B cell (primary cell): ENCODE measurements at regions not wholly inside any gene's neighbourhood (a gene's known extent, or its start where the extent isn't known, plus 50 kb on each side); places are given as distances from the start of the nearest gene placed in this dataset.

Experiments used
- ATAC-seq: fragments of 200-7000 bp; cut with Tn5 transposase; one replicate; pipeline ENCODE4 v1.10.0; 2021; ENCODE audit warnings: low read depth, mild to moderate bottlenecking, moderate number of reproducible peaks, moderate library complexity
- CTCF ChIA-PET: fragments of 350-600 bp; sonication (Branson Sonifier 250); formaldehyde crosslinking; loops from one replicate; lab custom pipeline; 2021; ENCODE audit warnings: antibody characterized with exemption, inconsistent platforms; lab: Charles Lee
- POLR2A ChIA-PET: fragments of 350-600 bp; sonication (Branson Sonifier 250); formaldehyde crosslinking; loops from one replicate; lab custom pipeline; 2021; ENCODE audit warnings: antibody characterized with exemption; lab: Charles Lee
- DNase-seq: peaks from one replicate; pipeline ENCODE4 v3.0.0; 2013
- H2AFZ ChIP-seq: 2 replicates; pipeline ENCODE4 v1.6.1; 2012; ENCODE audit warnings: mild to moderate bottlenecking, low read depth, low read length; ENCODE audit not compliant: insufficient read depth, poor library complexity, severe bottlenecking
- H3K27ac ChIP-seq, 2 donors: 1 replicate in 1 of 2; 2 replicates in 1 of 2; pipeline ENCODE4 v1.5.1; 2012 to 2013; ENCODE audit warnings: low read length in 2 of 2, mild to moderate bottlenecking in 2 of 2, moderate library complexity in 1 of 2
- H3K27me3 ChIP-seq, 4 experiments: fragments of 200-600 bp in 1 of 4; sonication (generic) in 1 of 4; replicated peaks in 1 of 4; 1 replicate in 2 of 4; 2 replicates in 2 of 4; pipeline versions ENCODE4 v1.6.1 to v1.7.0; 2013 to 2016; ENCODE audit warnings: low read length in 3 of 4, mild to moderate bottlenecking in 2 of 4, mixed read lengths in 1 of 4, moderate library complexity in 1 of 4; ENCODE audit not compliant: insufficient read depth in 4 of 4, control insufficient read depth in 3 of 4; ENCODE audit errors: control extremely low read depth in 1 of 4
- H3K36me3 ChIP-seq, 2 experiments: replicated peaks in 1 of 2; 1 replicate in 1 of 2; 2 replicates in 1 of 2; pipeline versions ENCODE4 v1.6.1 to v1.7.1; 2013; ENCODE audit warnings: low read length in 1 of 2; ENCODE audit not compliant: insufficient read depth in 2 of 2, control insufficient read depth in 1 of 2; ENCODE audit errors: control extremely low read depth in 1 of 2, extremely low read depth in 1 of 2
- H3K4me1 ChIP-seq, 2 donors: fragments of 200-600 bp in 1 of 2; sonication (generic) in 1 of 2; 1 replicate in 1 of 2; 2 replicates in 1 of 2; pipeline versions ENCODE4 v1.5.1 to v1.6.1; 2013 to 2017; ENCODE audit warnings: low read length in 2 of 2; ENCODE audit not compliant: control insufficient read depth in 2 of 2, insufficient read depth in 2 of 2
- H3K4me2 ChIP-seq: replicated peaks from 2 replicates; pipeline ENCODE3; 2012; ENCODE audit warnings: mild to moderate bottlenecking, low read depth, low read length; ENCODE audit not compliant: poor library complexity, severe bottlenecking
- H3K4me3 ChIP-seq, 5 experiments: fragments of 200-600 bp in 1 of 5; sonication (generic) in 1 of 5; 1 replicate in 3 of 5; 2 replicates in 2 of 5; pipeline versions ENCODE4 v1.5.1 to v1.7.0; 2011 to 2016; ENCODE audit warnings: low read length in 4 of 5, mild to moderate bottlenecking in 4 of 5, low read depth in 2 of 5, control low read depth in 1 of 5, moderate library complexity in 1 of 5; ENCODE audit not compliant: insufficient read depth in 1 of 5; ENCODE audit errors: control extremely low read depth in 1 of 5, extremely low read depth in 1 of 5
- H3K79me2 ChIP-seq: fragments of 200-600 bp; sonication (generic); one replicate; pipeline ENCODE4 v1.6.0; 2016; ENCODE audit warnings: low read length; ENCODE audit not compliant: control insufficient read depth, insufficient read depth
- H3K9ac ChIP-seq: fragments of 200-600 bp; sonication (generic); 2 replicates; pipeline ENCODE4 v1.6.1; 2017; ENCODE audit warnings: mild to moderate bottlenecking, low read length, moderate library complexity
- H3K9me3 ChIP-seq, 3 donors: one replicate each; pipeline versions ENCODE4 v1.6.1 to v1.7.1; 2013; ENCODE audit warnings: low read length in 2 of 3; ENCODE audit not compliant: control insufficient read depth in 2 of 3, insufficient read depth in 1 of 3; ENCODE audit errors: control extremely low read depth in 1 of 3
- H4K20me1 ChIP-seq: 2 replicates; pipeline ENCODE4 v1.6.0; 2012; ENCODE audit warnings: mild to moderate bottlenecking, low read length; ENCODE audit not compliant: insufficient read depth, control insufficient read depth, poor library complexity, severe bottlenecking
- H3K27ac Mint-ChIP-seq: one replicate; pipeline ENCODE4 v1.8.0; 2021; ENCODE audit warnings: mixed read lengths
- H3K27me3 Mint-ChIP-seq: one replicate; pipeline ENCODE4 v1.8.0; 2021; ENCODE audit warnings: mixed read lengths
- H3K4me1 Mint-ChIP-seq: one replicate; pipeline ENCODE4 v1.8.0; 2021; ENCODE audit warnings: mixed read lengths
- H3K4me3 Mint-ChIP-seq: one replicate; pipeline ENCODE4 v1.8.0; 2021; ENCODE audit warnings: mixed read lengths
- H3K9me3 Mint-ChIP-seq: one replicate; pipeline ENCODE4 v1.8.0; 2022; ENCODE audit warnings: mixed read lengths; ENCODE audit not compliant: insufficient read depth
- CTCF ChIP-seq: fragments of 200-600 bp; IDR thresholded peaks from one replicate; pipeline ENCODE4 v1.8.0; 2022; ENCODE audit warnings: antibody characterized with exemption, mild to moderate bottlenecking
- EZH2 ChIP-seq: IDR thresholded peaks from 2 replicates; pipeline ENCODE4 v1.6.1; 2012; ENCODE audit warnings: borderline replicate concordance, low read depth, mild to moderate bottlenecking, moderate library complexity, low read length; ENCODE audit not compliant: insufficient read depth, poor library complexity, severe bottlenecking
- WGBS: methylation state at CpG from one replicate; pipeline ENCODE4 v1.1.5; 2013; ENCODE audit warnings: missing lambda C conversion rate; ENCODE audit not compliant: insufficient coverage; 5-methylcytosine and 5-hydroxymethylcytosine counted together
- intact Hi-C: fragments of 100-400 bp; cut with micrococcal nuclease; formaldehyde crosslinking; loops from one replicate; pipeline ENCODE4 v1.10.0; 2022

- H3K9me3 Mint-ChIP-seq, result no peaks in the 10 kb centered on the region
- intact Hi-C loops, result no loop called here
- Histone ChIP-seq H3K27me3 (peaks cover 0 to 3% (median 0%) of the 10 kb centered on the region in 4 experiments), H3K27ac (no peak overlapping the region), H4K20me1 (no peaks in the 10 kb centered on the region), H3K4me1 (peaks cover 9 to 14% of the 10 kb centered on the region in 2 donors), H3K4me2 (no peak overlapping the region), H2AFZ (no peak overlapping the region), H3K9ac (no peak overlapping the region), H3K9me3 (peaks cover 0 to 4% (median 3%) of the 10 kb centered on the region in 3 donors), H3K36me3 (no peaks in the 10 kb centered on the region), H3K4me3 (no peak overlapping the region), H3K79me2 (no peaks in the 10 kb centered on the region)
- ChIA-PET POLR2A (no interaction called here), CTCF (no interaction called here)
- peaks cover 10% of the 10 kb centered on the region for H3K4me1 Mint-ChIP-seq
- DNase-seq (no peak), ATAC-seq (no peak)
- 86% methylated on average over 6 of the region's 7 CpGs for WGBS
- H3K27me3 Mint-ChIP-seq, result peaks cover 8% of the 10 kb centered on the region
- H3K27ac Mint-ChIP-seq, result no peak overlapping the region
- TF ChIP-seq EZH2 (no peak), CTCF (no peak)
- H3K4me3 Mint-ChIP-seq, result no peak overlapping the region
These were observed 173.6 kb upstream of the RAB4A start for GRCh38 chr1:229097356-229097755.

- peaks cover 10% of the 10 kb centered on the region for H3K27me3 Mint-ChIP-seq
- H4K20me1 ChIP-seq, result no peaks in the 10 kb centered on the region
- H3K9me3 ChIP-seq, result peaks cover 0 to 4% (median 3%) of the 10 kb centered on the region in 3 donors
- no peaks in the 10 kb centered on the region for H3K79me2 ChIP-seq
- H3K4me3 ChIP-seq, result no peak overlapping the region
- no peak overlapping the region for H3K4me3 Mint-ChIP-seq
- CTCF ChIA-PET, result no interaction called here
- no peak for TF ChIP-seq EZH2
- TF ChIP-seq CTCF, result no peak
- H3K4me1 Mint-ChIP-seq, result peaks cover under 1% of the 10 kb centered on the region
- H3K9me3 Mint-ChIP-seq, result no peaks in the 10 kb centered on the region
- H3K27ac Mint-ChIP-seq, result no peak overlapping the region
- no peak overlapping the region for H3K9ac ChIP-seq
- DNase-seq, result no peak
- H3K4me2 ChIP-seq, result no peak overlapping the region
- H3K27me3 ChIP-seq, result peaks cover 0 to 3% (median 0%) of the 10 kb centered on the region in 4 experiments
- no peak overlapping the region for H3K27ac ChIP-seq
- POLR2A ChIA-PET, result no interaction called here
- intact Hi-C loops, result no loop called here
- H2AFZ ChIP-seq, result no peak overlapping the region
- H3K4me1 ChIP-seq, result peaks cover 0 to 4% of the 10 kb centered on the region in 2 donors
- no peak for ATAC-seq
- no peaks in the 10 kb centered on the region for H3K36me3 ChIP-seq
These were observed 172.6 kb upstream of the RAB4A start for GRCh38 chr1:229098361-229098760.
